ENCODE measurements at regions not wholly inside any gene's neighbourhood (a gene's known extent, or its start where the extent isn't known, plus 50 kb on each side); places are given as distances from the start of the nearest gene placed in this dataset.
A peak's percentile ranks its signal among the peaks of the same experiment; 100 is the strongest.
"Not testable (repeated sequence)": the region's sequence is repeated elsewhere in the genome, so short reads cannot be mapped to it uniquely, and the experiment has no call there.

GRCh38 chr11:3476084-3476936 is 97.4 kb upstream of the ZNF195 start:
- DNase-seq (ENCODE audit: low read depth), result not testable (repeated sequence)
- peak; percentile 11 for TF ChIP-seq CTCF (IDR thresholded peaks at IDR 0.05; ENCODE audit: insufficient read depth, low read depth, low read length, missing control alignments)

GRCh38 chr11:3468963-3469362 is 90.0 kb upstream of the ZNF195 start:
- DNase-seq (ENCODE audit: low read depth); H3K4me3 ChIP-seq (ENCODE audit: low read depth, low read length): not testable (repeated sequence)

More at GRCh38 chr11:3476084-3476936, 97.4 kb upstream of the ZNF195 start:
- H3K4me3 ChIP-seq (ENCODE audit: low read depth, low read length), result not testable (repeated sequence)

- H3K4me3 ChIP-seq (ENCODE audit: low read depth, low read length); DNase-seq (ENCODE audit: low read depth): not testable (repeated sequence)
These were observed 88.7 kb upstream of the ZNF195 start for GRCh38 chr11:3467599-3467998.

- not testable (repeated sequence) for H3K4me3 ChIP-seq (ENCODE audit: low read depth, low read length)
These were observed 76.7 kb upstream of the ZNF195 start for GRCh38 chr11:3455666-3456065.

GRCh38 chr11:3454844-3455243 is 75.9 kb upstream of the ZNF195 start:
- H3K4me3 ChIP-seq (ENCODE audit: low read depth, low read length), result not testable (repeated sequence)
- peak; percentile 54 for DNase-seq (ENCODE audit: low read depth)
- peak; percentile 56 for TF ChIP-seq CTCF (IDR thresholded peaks at IDR 0.05; ENCODE audit: insufficient read depth, low read depth, low read length, missing control alignments)

More at GRCh38 chr11:3455666-3456065, 76.7 kb upstream of the ZNF195 start:
- not testable (repeated sequence) for DNase-seq (ENCODE audit: low read depth)

GRCh38 chr11:3453596-3454256 is 74.8 kb upstream of the ZNF195 start:
- not testable (repeated sequence) for DNase-seq (ENCODE audit: low read depth); H3K4me3 ChIP-seq (ENCODE audit: low read depth, low read length)

- DNase-seq (ENCODE audit: low read depth), result not testable (repeated sequence)
These were observed 71.9 kb upstream of the ZNF195 start for GRCh38 chr11:3450822-3451221.

GRCh38 chr11:3445535-3445934 is 66.6 kb upstream of the ZNF195 start:
- DNase-seq (ENCODE audit: low read depth); H3K4me3 ChIP-seq (ENCODE audit: low read depth, low read length): not testable (repeated sequence)

More at GRCh38 chr11:3450822-3451221, 71.9 kb upstream of the ZNF195 start:
- not testable (repeated sequence) for H3K4me3 ChIP-seq (ENCODE audit: low read depth, low read length)

GRCh38 chr11:3444420-3444744 is 65.4 kb upstream of the ZNF195 start:
- H3K4me3 ChIP-seq (ENCODE audit: low read depth, low read length); DNase-seq (ENCODE audit: low read depth): not testable (repeated sequence)

GRCh38 chr11:3443700-3444419 is 64.9 kb upstream of the ZNF195 start:
- DNase-seq (ENCODE audit: low read depth); H3K4me3 ChIP-seq (ENCODE audit: low read depth, low read length): not testable (repeated sequence)

- H3K4me3 ChIP-seq (ENCODE audit: low read depth, low read length); DNase-seq (ENCODE audit: low read depth): not testable (repeated sequence)
These were observed 58.5 kb upstream of the ZNF195 start for GRCh38 chr11:3437441-3437840.

Measured in GM12865 (cell line).